OCI-LY1 (cell line): ENCODE measurements at regions not wholly inside any gene's neighbourhood (a gene's known extent, or its start where the extent isn't known, plus 50 kb on each side); places are given as distances from the start of the nearest gene placed in this dataset.

Experiments used
- H2AFZ ChIP-seq: fragments of 200-600 bp; sonication (generic), shearing (Covaris generic); 2 replicates; pipeline ENCODE4 v1.6.0; 2014; ENCODE audit warnings: antibody characterized with exemption, mild to moderate bottlenecking, low read length
- H3F3A ChIP-seq: fragments of 200-600 bp; sonication (generic), shearing (Covaris generic); 2 replicates; pipeline ENCODE4 v1.6.0; 2014; ENCODE audit warnings: mild to moderate bottlenecking, antibody characterized with exemption, low read length, moderate library complexity; ENCODE audit not compliant: insufficient read depth
- H3K27ac ChIP-seq: fragments of 200-600 bp; sonication (generic); 2 replicates; pipeline ENCODE4 v1.5.1; 2014; ENCODE audit warnings: low read length, mixed run types, mild to moderate bottlenecking, low read depth; ENCODE audit not compliant: poor library complexity, severe bottlenecking
- H3K27me3 ChIP-seq: fragments of 200-600 bp; sonication (generic); 2 replicates; pipeline ENCODE4 v1.6.0; 2014; ENCODE audit warnings: antibody characterized with exemption, mild to moderate bottlenecking, low read length, moderate library complexity; ENCODE audit not compliant: insufficient read depth
- H3K36me3 ChIP-seq: fragments of 200-600 bp; sonication (generic); 2 replicates; pipeline ENCODE4 v1.6.1; 2014; ENCODE audit warnings: mild to moderate bottlenecking, antibody characterized with exemption, low read length, moderate library complexity, mixed read lengths; ENCODE audit not compliant: insufficient read depth
- H3K4me1 ChIP-seq: fragments of 200-600 bp; sonication (generic); 2 replicates; pipeline ENCODE4 v1.5.1; 2014; ENCODE audit warnings: mild to moderate bottlenecking, low read length, moderate library complexity; ENCODE audit not compliant: insufficient read depth, severe bottlenecking
- H3K4me2 ChIP-seq: fragments of 200-600 bp; sonication (generic), shearing (Covaris generic); 2 replicates; pipeline ENCODE4 v1.6.1; 2014; ENCODE audit warnings: low read length
- H3K4me3 ChIP-seq: fragments of 200-600 bp; sonication (generic); 2 replicates; pipeline ENCODE4 v1.5.1; 2014; ENCODE audit warnings: low read length, low read depth, mild to moderate bottlenecking, mixed read lengths; ENCODE audit not compliant: poor library complexity, severe bottlenecking
- H3K79me2 ChIP-seq: fragments of 200-600 bp; shearing (Covaris generic); 2 replicates; pipeline ENCODE4 v1.6.1; 2016; ENCODE audit warnings: mixed run types, low read length, mixed read lengths; ENCODE audit not compliant: insufficient read depth
- H3K9ac ChIP-seq: fragments of 200-600 bp; sonication (generic), shearing (Covaris generic); 2 replicates; pipeline ENCODE4 v1.6.1; 2014; ENCODE audit warnings: mild to moderate bottlenecking, low read length, mixed read lengths
- H3K9me2 ChIP-seq: fragments of 200-600 bp; sonication (generic), shearing (Covaris generic); 2 replicates; pipeline ENCODE4 v1.6.1; 2014; ENCODE audit warnings: low read depth, mild to moderate bottlenecking, low read length, mixed read lengths
- H3K9me3 ChIP-seq: fragments of 200-600 bp; shearing (Covaris generic); 2 replicates; pipeline ENCODE4 v1.6.1; 2014; ENCODE audit warnings: low read length, mixed read lengths
- H4K20me1 ChIP-seq: fragments of 200-600 bp; sonication (generic), shearing (Covaris generic); 2 replicates; pipeline ENCODE4 v1.6.0; 2016; ENCODE audit warnings: mild to moderate bottlenecking, low read length; ENCODE audit not compliant: insufficient read depth
- CTCF ChIP-seq: fragments of 200-600 bp; sonication (generic), shearing (Covaris generic); IDR thresholded peaks from 2 replicates; pipeline ENCODE4 v1.5.1; 2017; ENCODE audit warnings: mild to moderate bottlenecking, antibody characterized with exemption, low read length, moderate library complexity, mixed read lengths
- EZH2 ChIP-seq: fragments of 200-600 bp; sonication (generic), shearing (Covaris generic); IDR thresholded peaks from 2 replicates; pipeline ENCODE4 v1.8.0; 2017; ENCODE audit warnings: borderline replicate concordance, mixed run types, mild to moderate bottlenecking, antibody characterized with exemption, low read length, moderate library complexity, mixed read lengths

GRCh38 chr1:208864366-208864965 is 620.3 kb upstream of the PLXNA2 start:
- H4K20me1 ChIP-seq = no peaks in the 10 kb centered on the region
- H3K27ac ChIP-seq = no peak overlapping the region
- H3F3A ChIP-seq = no peaks in the 10 kb centered on the region
- no peak for TF ChIP-seq CTCF
- no peak for TF ChIP-seq EZH2
- no peak overlapping the region for H3K9ac ChIP-seq
- H3K36me3 ChIP-seq = no peaks in the 10 kb centered on the region
- H3K79me2 ChIP-seq = no peaks in the 10 kb centered on the region
- H3K9me2 ChIP-seq = no peaks in the 10 kb centered on the region
- H3K27me3 ChIP-seq = no peaks in the 10 kb centered on the region
- no peak overlapping the region for H3K4me3 ChIP-seq
- no peak overlapping the region for H2AFZ ChIP-seq
- no peaks in the 10 kb centered on the region for H3K4me1 ChIP-seq
- no peaks in the 10 kb centered on the region for H3K9me3 ChIP-seq
- no peak overlapping the region for H3K4me2 ChIP-seq

- no peaks in the 10 kb centered on the region for H3K9me2 ChIP-seq
- H4K20me1 ChIP-seq = no peaks in the 10 kb centered on the region
- H2AFZ ChIP-seq = no peak overlapping the region
- no peak overlapping the region for H3K27ac ChIP-seq
- no peaks in the 10 kb centered on the region for H3K4me1 ChIP-seq
- H3K79me2 ChIP-seq = no peaks in the 10 kb centered on the region
- TF ChIP-seq EZH2 (no peak), CTCF (no peak)
- H3K9ac ChIP-seq = no peak overlapping the region
- H3F3A ChIP-seq = no peaks in the 10 kb centered on the region
- H3K4me3 ChIP-seq = no peak overlapping the region
- H3K4me2 ChIP-seq = no peak overlapping the region
- H3K27me3 ChIP-seq = no peaks in the 10 kb centered on the region
- H3K36me3 ChIP-seq = no peaks in the 10 kb centered on the region
- H3K9me3 ChIP-seq = no peaks in the 10 kb centered on the region
Measured at GRCh38 chr1:208866386-208866955, 622.3 kb upstream of the PLXNA2 start.

- H4K20me1 ChIP-seq = no peaks in the 10 kb centered on the region
- H3F3A ChIP-seq = no peaks in the 10 kb centered on the region
- TF ChIP-seq CTCF (no peak), EZH2 (no peak)
- no peak overlapping the region for H3K9ac ChIP-seq
- H3K27me3 ChIP-seq = no peaks in the 10 kb centered on the region
- no peaks in the 10 kb centered on the region for H3K79me2 ChIP-seq
- H3K4me2 ChIP-seq = no peak overlapping the region
- no peak overlapping the region for H2AFZ ChIP-seq
- no peaks in the 10 kb centered on the region for H3K9me3 ChIP-seq
- H3K36me3 ChIP-seq = no peaks in the 10 kb centered on the region
- H3K4me1 ChIP-seq = no peaks in the 10 kb centered on the region
- no peak overlapping the region for H3K4me3 ChIP-seq
- H3K27ac ChIP-seq = no peak overlapping the region
- no peaks in the 10 kb centered on the region for H3K9me2 ChIP-seq
Measured at GRCh38 chr1:208868554-208868953, 624.4 kb upstream of the PLXNA2 start.
